ENCODE measurements at regions not wholly inside any gene's neighbourhood (a gene's known extent, or its start where the extent isn't known, plus 50 kb on each side); places are given as distances from the start of the nearest gene placed in this dataset.

DNA sequence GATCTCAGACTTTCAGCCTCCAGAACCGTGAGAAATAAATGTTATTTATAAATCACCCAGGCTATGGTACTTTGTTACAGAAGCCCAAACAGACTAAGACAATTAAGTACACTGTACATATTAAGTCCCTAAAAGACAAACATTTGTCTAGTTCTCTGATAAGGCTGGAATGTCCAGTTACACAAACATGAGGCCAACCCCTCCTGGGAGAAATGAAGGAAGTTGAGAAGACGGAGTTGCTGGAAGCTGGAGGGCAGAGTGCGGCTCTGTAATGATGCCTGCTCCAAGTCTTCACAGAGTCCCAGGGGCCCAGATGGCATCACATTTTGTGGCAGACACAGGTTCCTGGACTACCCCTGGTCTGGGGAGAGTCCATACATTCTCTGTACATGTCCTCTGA is 79.2 kb upstream of the ST8SIA3 start:
- TF ChIP-seq, protein P1, sequence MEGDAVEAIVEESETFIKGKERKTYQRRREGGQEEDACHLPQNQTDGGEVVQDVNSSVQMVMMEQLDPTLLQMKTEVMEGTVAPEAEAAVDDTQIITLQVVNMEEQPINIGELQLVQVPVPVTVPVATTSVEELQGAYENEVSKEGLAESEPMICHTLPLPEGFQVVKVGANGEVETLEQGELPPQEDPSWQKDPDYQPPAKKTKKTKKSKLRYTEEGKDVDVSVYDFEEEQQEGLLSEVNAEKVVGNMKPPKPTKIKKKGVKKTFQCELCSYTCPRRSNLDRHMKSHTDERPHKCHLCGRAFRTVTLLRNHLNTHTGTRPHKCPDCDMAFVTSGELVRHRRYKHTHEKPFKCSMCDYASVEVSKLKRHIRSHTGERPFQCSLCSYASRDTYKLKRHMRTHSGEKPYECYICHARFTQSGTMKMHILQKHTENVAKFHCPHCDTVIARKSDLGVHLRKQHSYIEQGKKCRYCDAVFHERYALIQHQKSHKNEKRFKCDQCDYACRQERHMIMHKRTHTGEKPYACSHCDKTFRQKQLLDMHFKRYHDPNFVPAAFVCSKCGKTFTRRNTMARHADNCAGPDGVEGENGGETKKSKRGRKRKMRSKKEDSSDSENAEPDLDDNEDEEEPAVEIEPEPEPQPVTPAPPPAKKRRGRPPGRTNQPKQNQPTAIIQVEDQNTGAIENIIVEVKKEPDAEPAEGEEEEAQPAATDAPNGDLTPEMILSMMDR (IDR thresholded peaks at IDR 0.05) = no peak
- TF ChIP-seq POLR2A (IDR thresholded peaks at IDR 0.05) = no peak

Measured in body of pancreas (tissue), 4 donors.